ENCODE measurements at regions not wholly inside any gene's neighbourhood (a gene's known extent, or its start where the extent isn't known, plus 50 kb on each side); places are given as distances from the start of the nearest gene placed in this dataset.

GRCh38 chr17:412211-413015, 59.8 kb upstream of the RPH3AL start:
- peak; percentile 71 to 84 for DNase-seq

DNA sequence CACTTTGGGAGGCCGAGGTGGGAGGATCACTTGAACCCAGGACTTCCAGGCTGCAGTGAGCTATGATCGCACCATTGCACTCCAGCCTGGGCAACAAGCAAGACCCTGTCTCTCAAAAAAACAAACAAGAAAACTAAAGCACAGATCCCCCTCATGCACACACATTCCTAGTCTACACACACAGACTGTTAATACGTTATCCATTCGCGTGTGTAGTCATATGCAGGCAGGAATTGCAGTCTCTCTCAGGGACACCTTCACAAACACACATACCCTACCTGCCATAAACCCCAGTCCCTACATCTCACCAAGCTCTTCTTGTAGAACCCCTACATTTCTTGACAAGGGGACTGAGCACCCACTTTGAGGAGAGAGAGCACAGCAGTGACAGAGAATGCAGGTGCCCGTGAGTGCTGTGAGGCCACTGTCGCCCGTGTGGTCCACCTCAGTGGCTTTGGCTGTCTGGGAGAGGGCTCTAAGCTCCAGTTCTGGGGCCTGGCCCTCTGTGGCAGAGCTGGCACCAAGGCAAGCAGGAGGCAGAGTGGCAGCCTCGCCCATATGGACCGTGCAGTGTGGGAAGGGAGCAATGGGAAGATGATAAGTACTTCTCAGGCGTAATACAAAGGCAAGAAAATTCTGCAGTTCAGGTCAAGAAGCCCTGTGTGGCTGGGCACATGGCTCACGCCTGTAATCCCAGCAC, 59.0 kb upstream of the RPH3AL start:
- no peak for DNase-seq

GRCh38 chr17:410543-411401, 58.2 kb upstream of the RPH3AL start:
- DNase-seq: peak; percentile 75 to 82

- DNase-seq: peak; percentile 99 to 100
Observed at GRCh38 chr17:409848-410542, 57.4 kb upstream of the RPH3AL start.

GRCh38 chr17:409308-409847, 56.8 kb upstream of the RPH3AL start:
- DNase-seq: no peak

- no peak for DNase-seq
Observed at GRCh38 chr17:404703-405102, 52.1 kb upstream of the RPH3AL start.

Measured in CD4-positive, alpha-beta T cell treated with Interleukin-4 for 1 hour (primary cell).